ENCODE measurements at regions not wholly inside any gene's neighbourhood (a gene's known extent, or its start where the extent isn't known, plus 50 kb on each side); places are given as distances from the start of the nearest gene placed in this dataset.

DNA sequence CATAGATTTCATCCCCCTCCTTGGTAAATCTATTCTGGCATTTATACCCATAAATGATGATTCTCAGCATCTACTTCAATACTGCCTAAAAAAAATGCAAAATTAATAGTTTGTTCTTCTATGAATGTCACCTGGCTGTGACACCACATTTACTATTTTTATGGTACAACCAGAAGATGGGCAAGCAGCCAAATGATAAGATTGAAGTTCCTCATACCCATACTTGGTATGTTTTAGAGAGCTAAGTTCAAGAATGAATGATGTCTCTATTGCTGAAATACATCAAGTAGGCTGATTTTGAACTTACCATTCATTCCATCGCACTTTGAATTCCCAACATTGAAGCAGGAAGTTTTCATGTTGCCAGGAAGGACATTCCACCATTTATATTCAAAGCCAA is 134.2 kb downstream of the ELAPOR2 start:
- Mint-ChIP-seq H3K27me3 (ENCODE audit: insufficient read depth, unreplicated experiment) (peaks cover 16% of the 10 kb centered on the region), H3K27ac (ENCODE audit: unreplicated experiment) (no peak overlapping the region), H3K4me3 (ENCODE audit: unreplicated experiment) (no peak overlapping the region), H3K9me3 (ENCODE audit: unreplicated experiment) (no peaks in the 10 kb centered on the region), H3K4me1 (ENCODE audit: low read depth, unreplicated experiment) (no peaks in the 10 kb centered on the region), H3K36me3 (ENCODE audit: insufficient read depth, unreplicated experiment) (no peaks in the 10 kb centered on the region)
- intact Hi-C loops (cut with micrococcal nuclease; ENCODE audit: unreplicated experiment) = no loop called here
- TF ChIP-seq CTCF (IDR thresholded peaks at IDR 0.05; ENCODE audit: insufficient read depth in 1 of 2, low read depth in 1 of 2, low read length in 1 of 2, severe bottlenecking in 1 of 2, unreplicated experiment in 1 of 2) = no peak
- Histone ChIP-seq H3K36me3 (ENCODE audit: control insufficient read depth, insufficient read depth, low read length) (no peaks in the 10 kb centered on the region), H3K4me3 (ENCODE audit: low read depth, low read length) (no peak overlapping the region), H3K27me3 (replicated peaks; ENCODE audit: control insufficient read depth, insufficient read depth, low read length) (no peaks in the 10 kb centered on the region), H3K9me3 (no peaks in the 10 kb centered on the region), H3K4me1 (no peaks in the 10 kb centered on the region)
- CTCF ChIA-PET = no interaction called here
- DNase-seq = no peak
- POLR2A ChIA-PET = no interaction called here
- BruUV-seq (replicated peaks) = no TSS peak

DNA sequence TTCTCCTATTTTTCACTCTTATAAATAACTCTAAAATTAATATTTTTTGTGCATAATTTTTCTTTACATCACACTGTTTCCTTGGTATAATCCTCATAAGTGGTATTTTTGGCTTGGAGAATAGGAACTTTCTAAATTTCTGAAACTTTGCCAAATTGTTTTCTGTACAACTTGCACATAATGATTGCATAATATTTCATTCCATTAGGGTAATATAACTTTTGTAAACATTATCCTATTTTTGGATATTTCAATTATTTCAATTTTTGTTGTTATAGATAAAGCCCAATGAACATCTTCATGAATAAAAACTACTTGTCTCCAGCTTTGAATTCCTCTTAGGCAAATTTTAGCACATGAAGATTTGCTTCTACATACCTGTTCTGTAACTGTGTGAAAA is 135.9 kb downstream of the ELAPOR2 start:
- no peaks in the 10 kb centered on the region for H3K36me3 ChIP-seq (ENCODE audit: control insufficient read depth, insufficient read depth, low read length)
- Mint-ChIP-seq H3K27ac (ENCODE audit: unreplicated experiment) (no peak overlapping the region), H3K4me1 (ENCODE audit: low read depth, unreplicated experiment) (no peaks in the 10 kb centered on the region), H3K36me3 (ENCODE audit: insufficient read depth, unreplicated experiment) (no peaks in the 10 kb centered on the region), H3K27me3 (ENCODE audit: insufficient read depth, unreplicated experiment) (peaks cover 8% of the 10 kb centered on the region), H3K4me3 (ENCODE audit: unreplicated experiment) (no peak overlapping the region), H3K9me3 (ENCODE audit: unreplicated experiment) (no peaks in the 10 kb centered on the region)
- no peaks in the 10 kb centered on the region for H3K4me1 ChIP-seq
- no peaks in the 10 kb centered on the region for H3K9me3 ChIP-seq
- ChIA-PET CTCF (interaction anchor here (1.3 kb wide), 1 partner anchor 225 kb away, joined by 7 read pairs; no protein-coding TSS in a partner anchor), POLR2A (interaction anchor here (0.6 kb wide), 1 partner anchor 27 kb away, joined by 4 read pairs; no protein-coding TSS in a partner anchor)
- no peak overlapping the region for H3K4me3 ChIP-seq (ENCODE audit: low read depth, low read length)
- DNase-seq = no peak
- intact Hi-C loops (cut with micrococcal nuclease; ENCODE audit: unreplicated experiment) = no loop called here
- TF ChIP-seq CTCF (IDR thresholded peaks at IDR 0.05; ENCODE audit: insufficient read depth in 1 of 2, low read depth in 1 of 2, low read length in 1 of 2, severe bottlenecking in 1 of 2, unreplicated experiment in 1 of 2) = no peak
- H3K27me3 ChIP-seq (replicated peaks; ENCODE audit: control insufficient read depth, insufficient read depth, low read length) = no peaks in the 10 kb centered on the region
- BruUV-seq (replicated peaks) = no TSS peak

DNA sequence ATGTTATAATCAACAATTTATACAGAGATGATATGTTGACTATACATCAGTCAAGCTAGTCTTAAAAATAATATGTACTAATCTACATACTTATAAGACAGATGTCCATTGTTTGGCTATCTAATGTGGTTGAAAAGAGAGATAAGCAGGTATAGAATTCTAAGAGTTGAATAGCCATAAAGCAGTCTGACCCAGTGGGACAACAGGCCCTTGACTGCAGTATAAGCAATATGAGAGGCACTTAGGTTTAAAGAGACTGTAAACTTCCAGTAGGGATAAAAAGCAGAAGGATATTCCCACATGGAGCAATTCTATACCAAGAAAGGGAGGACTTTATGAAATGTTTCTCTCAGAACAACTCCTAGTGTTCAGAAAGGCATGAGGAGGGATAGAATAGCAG is 139.3 kb downstream of the ELAPOR2 start:
- BruUV-seq (replicated peaks) = no TSS peak
- H3K4me3 ChIP-seq (ENCODE audit: low read depth, low read length) = no peak overlapping the region
- Mint-ChIP-seq H3K9me3 (ENCODE audit: unreplicated experiment) (no peaks in the 10 kb centered on the region), H3K4me3 (ENCODE audit: unreplicated experiment) (no peak overlapping the region), H3K27me3 (ENCODE audit: insufficient read depth, unreplicated experiment) (no peaks in the 10 kb centered on the region), H3K27ac (ENCODE audit: unreplicated experiment) (no peak overlapping the region), H3K4me1 (ENCODE audit: low read depth, unreplicated experiment) (no peaks in the 10 kb centered on the region), H3K36me3 (ENCODE audit: insufficient read depth, unreplicated experiment) (no peaks in the 10 kb centered on the region)
- intact Hi-C loops (cut with micrococcal nuclease; ENCODE audit: unreplicated experiment) = no loop called here
- CTCF ChIA-PET = no interaction called here
- no peaks in the 10 kb centered on the region for H3K4me1 ChIP-seq
- no peaks in the 10 kb centered on the region for H3K27me3 ChIP-seq (replicated peaks; ENCODE audit: control insufficient read depth, insufficient read depth, low read length)
- H3K9me3 ChIP-seq = no peaks in the 10 kb centered on the region
- no peak for DNase-seq
- POLR2A ChIA-PET = no interaction called here
- TF ChIP-seq CTCF (IDR thresholded peaks at IDR 0.05; ENCODE audit: insufficient read depth in 1 of 2, low read depth in 1 of 2, low read length in 1 of 2, severe bottlenecking in 1 of 2, unreplicated experiment in 1 of 2) = no peak
- H3K36me3 ChIP-seq (ENCODE audit: control insufficient read depth, insufficient read depth, low read length) = no peaks in the 10 kb centered on the region

All from Caco-2 (cell line).